Thyroid gland (tissue), 4 donors: ENCODE measurements at regions not wholly inside any gene's neighbourhood (a gene's known extent, or its start where the extent isn't known, plus 50 kb on each side); places are given as distances from the start of the nearest gene placed in this dataset.
"Not testable (repeated sequence)": the region's sequence is repeated elsewhere in the genome, so short reads cannot be mapped to it uniquely, and the experiment has no call there.

Experiments used
- DNase-seq, 2 donors: peaks; one replicate each; pipeline ENCODE4 v3.0.0-alpha.2; 2019
- H3K27ac ChIP-seq, 3 donors: fragments of 200-600 bp; sonication (generic); 1 replicate in 2 of 3; 2 replicates in 1 of 3; pipeline ENCODE4 v1.5.1; 2016 to 2019; ENCODE audit warnings: mild to moderate bottlenecking in 1 of 3, moderate library complexity in 1 of 3
- H3K27me3 ChIP-seq: fragments of 200-600 bp; sonication (generic); one replicate; pipeline ENCODE4 v1.5.1; 2019
- H3K36me3 ChIP-seq, 2 donors: fragments of 200-600 bp; sonication (generic); one replicate each; pipeline ENCODE4 v1.5.1; 2016 to 2019
- H3K4me1 ChIP-seq, 2 donors: fragments of 200-600 bp; sonication (generic); one replicate each; pipeline ENCODE4 v1.5.1; 2017 to 2019
- H3K4me3 ChIP-seq, 3 donors: fragments of 200-600 bp; sonication (generic); replicated peaks in 1 of 3; 1 replicate in 2 of 3; 2 replicates in 1 of 3; pipeline ENCODE4 v1.5.1; 2016; ENCODE audit warnings: mild to moderate bottlenecking in 1 of 3
- H3K9me3 ChIP-seq: fragments of 200-600 bp; sonication (generic); one replicate; pipeline ENCODE4 v1.5.1; 2017
- CTCF ChIP-seq, 6 experiments: fragments of 200-600 bp in 3 of 6; fragments of 450-650 bp in 3 of 6; sonication (generic) in 3 of 6; IDR thresholded peaks; one replicate each; pipeline ENCODE4 v1.5.1; 2016 to 2019; ENCODE audit warnings: antibody characterized with exemption in 6 of 6, mild to moderate bottlenecking in 2 of 6, inconsistent platforms in 1 of 6, moderate library complexity in 1 of 6
- POLR2A ChIP-seq, 2 donors: fragments of 450-650 bp; IDR thresholded peaks; one replicate each; pipeline ENCODE4 v1.6.1; 2017; ENCODE audit warnings: antibody characterized with exemption in 2 of 2, mild to moderate bottlenecking in 2 of 2, moderate library complexity in 1 of 2
- WGBS, 2 donors: methylation state at CpG; one replicate each; pipeline ENCODE4 v1.1.5; 2017; 5-methylcytosine and 5-hydroxymethylcytosine counted together
- intact Hi-C: fragments of 100-400 bp; cut with DNase I; formaldehyde crosslinking; loops from one replicate; pipeline ENCODE4 v1.15.1; 2023

GRCh38 chr9:11686733-11687132, 1006.5 kb upstream of the TYRP1 start:
- Histone ChIP-seq H3K27ac (no peak overlapping the region), H3K36me3 (no peaks in the 10 kb centered on the region), H3K4me1 (no peaks in the 10 kb centered on the region), H3K9me3 (no peaks in the 10 kb centered on the region), H3K4me3 (no peak overlapping the region), H3K27me3 (no peaks in the 10 kb centered on the region)
- DNase-seq = no peak
- intact Hi-C loops = no loop called here
- TF ChIP-seq POLR2A (IDR thresholded peaks at IDR 0.05) (no peak), CTCF (IDR thresholded peaks at IDR 0.05) (no peak)

- no peaks in the 10 kb centered on the region for H3K9me3 ChIP-seq
- H3K4me3 ChIP-seq = no peak overlapping the region
- H3K4me1 ChIP-seq = no peaks in the 10 kb centered on the region
- H3K27me3 ChIP-seq = no peaks in the 10 kb centered on the region
- intact Hi-C loops = no loop called here
- H3K27ac ChIP-seq = no peak overlapping the region
- DNase-seq = no peak
- no peaks in the 10 kb centered on the region for H3K36me3 ChIP-seq
- TF ChIP-seq CTCF (IDR thresholded peaks at IDR 0.05) (no peak), POLR2A (IDR thresholded peaks at IDR 0.05) (no peak)
Measured at GRCh38 chr9:11697126-11697525, 996.1 kb upstream of the TYRP1 start.

GRCh38 chr9:11701706-11702105, 991.5 kb upstream of the TYRP1 start:
- 86 to 91% methylated on average over 3 of the region's 3 CpGs for WGBS, 2 donors
- intact Hi-C loops = no loop called here
- Histone ChIP-seq H3K4me1 (no peaks in the 10 kb centered on the region), H3K9me3 (no peaks in the 10 kb centered on the region), H3K36me3 (no peaks in the 10 kb centered on the region), H3K27ac (no peak overlapping the region), H3K4me3 (no peak overlapping the region), H3K27me3 (no peaks in the 10 kb centered on the region)
- no peak for DNase-seq
- no peak for TF ChIP-seq POLR2A (IDR thresholded peaks at IDR 0.05)
- no peak for TF ChIP-seq CTCF (IDR thresholded peaks at IDR 0.05)

GRCh38 chr9:11702548-11702947, 990.6 kb upstream of the TYRP1 start:
- H3K9me3 ChIP-seq = no peaks in the 10 kb centered on the region
- H3K27me3 ChIP-seq = no peaks in the 10 kb centered on the region
- intact Hi-C loops = no loop called here
- no peak for DNase-seq
- H3K36me3 ChIP-seq = no peaks in the 10 kb centered on the region
- no peak overlapping the region for H3K4me3 ChIP-seq
- H3K27ac ChIP-seq = no peak overlapping the region
- no peaks in the 10 kb centered on the region for H3K4me1 ChIP-seq
- 89 to 90% methylated on average over 2 of the region's 2 CpGs for WGBS, 2 donors
- TF ChIP-seq POLR2A (IDR thresholded peaks at IDR 0.05) (no peak), CTCF (IDR thresholded peaks at IDR 0.05) (no peak)

- H3K36me3 ChIP-seq, H3K9me3 ChIP-seq, H3K27me3 ChIP-seq, DNase-seq, H3K4me1 ChIP-seq, intact Hi-C loops, H3K4me3 ChIP-seq, H3K27ac ChIP-seq: not testable (repeated sequence)
- 47 to 75% methylated on average over 1 of the region's 1 CpG for WGBS, 2 donors
Measured at GRCh38 chr9:11704198-11704597, 989.0 kb upstream of the TYRP1 start.

- Histone ChIP-seq H3K4me3 (no peak overlapping the region), H3K4me1 (no peaks in the 10 kb centered on the region), H3K36me3 (no peaks in the 10 kb centered on the region), H3K27ac (no peak overlapping the region), H3K27me3 (no peaks in the 10 kb centered on the region), H3K9me3 (no peaks in the 10 kb centered on the region)
- intact Hi-C loops = no loop called here
- no peak for TF ChIP-seq POLR2A (IDR thresholded peaks at IDR 0.05)
- TF ChIP-seq CTCF (IDR thresholded peaks at IDR 0.05) = no peak
- WGBS, 2 donors = 89% methylated on average over 2 of the region's 2 CpGs
- DNase-seq = no peak
Measured at GRCh38 chr9:11708899-11709298, 984.3 kb upstream of the TYRP1 start.
